ENCODE measurements at regions not wholly inside any gene's neighbourhood (a gene's known extent, or its start where the extent isn't known, plus 50 kb on each side); places are given as distances from the start of the nearest gene placed in this dataset.

DNA sequence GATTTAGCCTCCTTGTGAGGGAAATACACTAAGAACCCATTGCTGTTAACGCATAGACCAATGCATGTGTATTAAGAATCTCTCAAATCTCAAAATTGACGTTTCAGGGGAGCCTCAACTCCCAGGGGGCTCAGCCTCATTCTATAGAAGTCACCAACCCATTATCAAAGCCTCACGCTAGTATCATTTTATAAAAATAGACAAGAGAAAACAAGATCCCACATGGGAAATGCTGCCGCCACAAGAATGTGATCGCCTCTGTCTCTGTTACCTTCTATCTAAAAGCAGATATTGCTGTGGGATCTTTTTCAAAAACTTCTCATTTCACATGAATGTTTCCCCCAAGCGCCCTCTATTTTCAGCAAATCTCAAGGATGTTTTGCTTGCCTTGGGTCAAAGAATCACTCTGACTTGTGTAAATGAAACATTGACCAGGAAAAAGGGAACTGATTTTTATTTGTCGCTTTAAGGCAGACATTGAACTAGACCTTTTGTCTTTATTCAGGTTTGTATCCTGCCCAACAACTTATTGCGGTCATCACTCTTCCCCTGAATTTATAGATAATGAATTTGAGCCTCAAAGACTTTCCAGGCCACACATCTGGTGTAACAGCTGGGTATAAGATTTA is 679.0 kb upstream of the ID2 start:
- TF ChIP-seq POLR2A (IDR thresholded peaks at IDR 0.05; ENCODE audit: low read depth): no peak
- no peak for TF ChIP-seq POLR2AphosphoS5 (IDR thresholded peaks at IDR 0.05)
- TF ChIP-seq EP300 (IDR thresholded peaks at IDR 0.05): no peak
- TF ChIP-seq, protein P1, sequence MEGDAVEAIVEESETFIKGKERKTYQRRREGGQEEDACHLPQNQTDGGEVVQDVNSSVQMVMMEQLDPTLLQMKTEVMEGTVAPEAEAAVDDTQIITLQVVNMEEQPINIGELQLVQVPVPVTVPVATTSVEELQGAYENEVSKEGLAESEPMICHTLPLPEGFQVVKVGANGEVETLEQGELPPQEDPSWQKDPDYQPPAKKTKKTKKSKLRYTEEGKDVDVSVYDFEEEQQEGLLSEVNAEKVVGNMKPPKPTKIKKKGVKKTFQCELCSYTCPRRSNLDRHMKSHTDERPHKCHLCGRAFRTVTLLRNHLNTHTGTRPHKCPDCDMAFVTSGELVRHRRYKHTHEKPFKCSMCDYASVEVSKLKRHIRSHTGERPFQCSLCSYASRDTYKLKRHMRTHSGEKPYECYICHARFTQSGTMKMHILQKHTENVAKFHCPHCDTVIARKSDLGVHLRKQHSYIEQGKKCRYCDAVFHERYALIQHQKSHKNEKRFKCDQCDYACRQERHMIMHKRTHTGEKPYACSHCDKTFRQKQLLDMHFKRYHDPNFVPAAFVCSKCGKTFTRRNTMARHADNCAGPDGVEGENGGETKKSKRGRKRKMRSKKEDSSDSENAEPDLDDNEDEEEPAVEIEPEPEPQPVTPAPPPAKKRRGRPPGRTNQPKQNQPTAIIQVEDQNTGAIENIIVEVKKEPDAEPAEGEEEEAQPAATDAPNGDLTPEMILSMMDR (IDR thresholded peaks at IDR 0.05): no peak
- H3K9me3 ChIP-seq: no peaks in the 10 kb centered on the region
- no peaks in the 10 kb centered on the region for H3K36me3 ChIP-seq
- H3K4me3 ChIP-seq: no peak overlapping the region
- peaks cover 8 to 16% (median 11%) of the 10 kb centered on the region in 4 donors for H3K4me1 ChIP-seq
- intact Hi-C loops (cut with DNase I): no loop called here
- DNase-seq (ENCODE audit: extremely low spot score): no peak
- WGBS: 90% methylated on average over 8 of the region's 8 CpGs
- H3K27ac ChIP-seq (replicated peaks in 1 of 4): peak overlapping the region in 1 of 4 donors; percentile 24
- H3K27me3 ChIP-seq: no peaks in the 10 kb centered on the region

DNA sequence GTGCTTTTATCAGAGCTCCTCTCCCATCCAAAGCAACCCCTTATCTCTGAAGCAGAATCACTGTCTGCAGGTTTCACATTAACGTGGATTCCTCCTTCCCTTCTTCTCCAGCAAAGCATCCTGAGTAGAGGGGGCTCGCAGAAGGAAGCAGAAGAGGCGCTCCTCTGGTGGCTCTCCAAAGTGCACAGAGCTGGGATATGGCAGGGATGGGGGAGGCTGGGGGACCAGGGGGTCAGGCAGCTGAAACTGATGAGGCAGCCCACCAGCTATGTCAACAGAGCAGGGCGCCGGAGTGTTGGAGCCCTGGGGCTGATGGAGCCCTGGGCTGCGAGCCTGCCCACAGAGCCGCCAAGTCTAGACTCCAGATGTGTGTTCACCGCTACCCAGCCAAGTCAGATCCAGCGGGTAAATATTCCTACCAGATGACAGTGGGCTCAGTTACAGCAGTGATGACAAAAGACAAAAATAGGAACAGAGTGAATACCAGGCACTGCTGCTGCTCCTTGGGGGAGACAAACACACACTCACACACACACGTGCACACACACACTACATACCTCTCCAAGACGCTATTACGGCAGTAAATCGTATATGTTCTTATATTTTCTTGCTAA is 678.3 kb upstream of the ID2 start:
- no peaks in the 10 kb centered on the region for H3K27me3 ChIP-seq
- peak in 1 of 2 donors; percentile 40 for TF ChIP-seq POLR2AphosphoS5 (IDR thresholded peaks at IDR 0.05)
- TF ChIP-seq, protein P1 (IDR thresholded peaks at IDR 0.05): no peak
- H3K4me3 ChIP-seq: peak overlapping the region in 2 of 4 donors; percentile 7 to 17
- no peaks in the 10 kb centered on the region for H3K36me3 ChIP-seq
- no peak for DNase-seq (ENCODE audit: extremely low spot score)
- H3K9me3 ChIP-seq: no peaks in the 10 kb centered on the region
- H3K4me1 ChIP-seq: peaks cover 8 to 16% (median 11%) of the 10 kb centered on the region in 4 donors
- peak overlapping the region; percentile 24 to 53 (median 42) for H3K27ac ChIP-seq (replicated peaks in 1 of 4)
- WGBS: 44% methylated on average over 9 of the region's 13 CpGs
- intact Hi-C loops (cut with DNase I): no loop called here

DNA sequence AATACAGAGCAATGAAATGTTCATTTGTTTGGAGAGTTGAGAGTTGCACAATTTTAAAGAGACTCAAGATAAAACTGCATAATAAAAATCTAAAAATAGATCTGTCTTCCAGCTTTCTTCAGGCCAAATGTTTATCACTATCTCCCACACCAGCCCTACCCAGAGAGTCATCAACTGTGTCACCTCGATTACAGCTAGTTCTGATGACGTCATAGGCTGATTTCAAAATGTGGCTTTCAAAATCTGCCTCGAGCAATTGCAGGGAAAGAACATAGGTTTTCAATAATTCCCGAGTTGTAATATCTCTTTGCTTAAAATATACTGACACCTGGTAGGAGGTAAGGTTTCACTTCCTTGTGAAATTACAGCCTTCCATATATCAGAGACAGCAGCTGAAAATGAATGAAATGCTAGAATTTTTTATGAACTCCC is 677.6 kb upstream of the ID2 start:
- Histone ChIP-seq H3K27ac (replicated peaks in 1 of 4) (peak overlapping the region in 3 of 4 donors; percentile 32 to 53 (median 52)), H3K27me3 (no peaks in the 10 kb centered on the region), H3K4me3 (peak overlapping the region in 1 of 4 donors; percentile 17), H3K4me1 (peaks cover 8 to 16% (median 11%) of the 10 kb centered on the region in 4 donors), H3K36me3 (no peaks in the 10 kb centered on the region), H3K9me3 (no peaks in the 10 kb centered on the region)
- 16% methylated on average over 4 of the region's 4 CpGs for WGBS
- no peak for DNase-seq (ENCODE audit: extremely low spot score)
- no peak for TF ChIP-seq POLR2A (IDR thresholded peaks at IDR 0.05; ENCODE audit: low read depth)
- peak in 1 of 2 donors; percentile 50 for TF ChIP-seq POLR2AphosphoS5 (IDR thresholded peaks at IDR 0.05)
- TF ChIP-seq, protein P1 (IDR thresholded peaks at IDR 0.05): no peak
- no peak for TF ChIP-seq EP300 (IDR thresholded peaks at IDR 0.05)
- intact Hi-C loops (cut with DNase I): no loop called here

DNA sequence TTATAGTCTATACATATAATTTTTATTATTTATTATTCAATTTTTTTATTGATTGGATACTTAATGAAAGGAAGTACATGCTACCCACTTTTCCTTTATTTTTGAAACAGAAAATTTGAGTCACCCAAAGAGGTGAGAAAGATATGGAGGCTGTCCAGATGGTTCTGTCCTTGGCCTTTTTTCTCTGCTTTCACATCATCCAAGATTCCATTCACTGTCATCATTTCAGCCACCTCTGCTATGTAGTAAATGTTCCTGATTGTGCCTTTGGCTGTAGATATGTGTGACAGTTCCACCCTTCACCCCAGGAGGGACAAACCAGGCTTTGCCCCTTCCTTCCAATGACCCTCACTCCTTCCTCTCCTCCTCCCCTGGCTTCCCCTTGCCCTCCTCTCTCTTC is 675.7 kb upstream of the ID2 start:
- H3K9me3 ChIP-seq: no peaks in the 10 kb centered on the region
- H3K27me3 ChIP-seq: no peaks in the 10 kb centered on the region
- H3K4me1 ChIP-seq: peaks cover 8 to 16% (median 11%) of the 10 kb centered on the region in 4 donors
- no peak overlapping the region for H3K27ac ChIP-seq (replicated peaks in 1 of 4)
- no peaks in the 10 kb centered on the region for H3K36me3 ChIP-seq
- no peak for DNase-seq (ENCODE audit: extremely low spot score)
- no peak for TF ChIP-seq EP300 (IDR thresholded peaks at IDR 0.05)
- TF ChIP-seq POLR2AphosphoS5 (IDR thresholded peaks at IDR 0.05): no peak
- H3K4me3 ChIP-seq: no peak overlapping the region
- intact Hi-C loops (cut with DNase I): no loop called here

DNA sequence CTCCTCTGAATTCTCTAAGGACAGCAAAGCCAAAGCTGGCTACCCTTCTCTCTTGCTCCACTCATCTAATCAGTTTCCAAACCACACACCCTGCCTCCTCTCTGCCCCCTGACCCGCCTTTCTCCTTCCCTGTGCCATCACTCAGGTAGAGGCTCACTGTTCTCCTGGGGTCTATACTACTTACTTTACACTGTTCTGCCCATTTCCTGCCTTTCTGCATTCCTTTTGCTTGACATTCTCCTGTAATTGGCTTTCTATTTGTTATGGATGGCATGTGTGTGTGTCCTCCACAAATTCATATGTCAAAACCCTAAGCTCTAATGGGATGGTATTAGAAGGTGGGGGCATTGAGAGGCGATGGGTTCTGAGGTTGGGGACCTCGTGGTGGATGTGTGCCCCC is 675.2 kb upstream of the ID2 start:
- Histone ChIP-seq H3K27ac (replicated peaks in 1 of 4) (no peak overlapping the region), H3K9me3 (no peaks in the 10 kb centered on the region), H3K27me3 (no peaks in the 10 kb centered on the region), H3K4me3 (no peak overlapping the region), H3K4me1 (peaks cover 8 to 16% (median 11%) of the 10 kb centered on the region in 4 donors), H3K36me3 (no peaks in the 10 kb centered on the region)
- no peak for DNase-seq (ENCODE audit: extremely low spot score)
- no peak for TF ChIP-seq POLR2AphosphoS5 (IDR thresholded peaks at IDR 0.05)
- no peak for TF ChIP-seq EP300 (IDR thresholded peaks at IDR 0.05)
- TF ChIP-seq POLR2A (IDR thresholded peaks at IDR 0.05; ENCODE audit: low read depth): no peak
- TF ChIP-seq, protein P1 (IDR thresholded peaks at IDR 0.05): no peak
- WGBS: 88% methylated on average over 3 of the region's 3 CpGs
- intact Hi-C loops (cut with DNase I): no loop called here

All from esophagus muscularis mucosa (tissue), 4 donors.